ENCODE measurements at regions not wholly inside any gene's neighbourhood (a gene's known extent, or its start where the extent isn't known, plus 50 kb on each side); places are given as distances from the start of the nearest gene placed in this dataset.

GRCh38 chr18:22033085-22033484 lies 136.3 kb upstream of the GATA6 start:
- TF ChIP-seq, protein P1, sequence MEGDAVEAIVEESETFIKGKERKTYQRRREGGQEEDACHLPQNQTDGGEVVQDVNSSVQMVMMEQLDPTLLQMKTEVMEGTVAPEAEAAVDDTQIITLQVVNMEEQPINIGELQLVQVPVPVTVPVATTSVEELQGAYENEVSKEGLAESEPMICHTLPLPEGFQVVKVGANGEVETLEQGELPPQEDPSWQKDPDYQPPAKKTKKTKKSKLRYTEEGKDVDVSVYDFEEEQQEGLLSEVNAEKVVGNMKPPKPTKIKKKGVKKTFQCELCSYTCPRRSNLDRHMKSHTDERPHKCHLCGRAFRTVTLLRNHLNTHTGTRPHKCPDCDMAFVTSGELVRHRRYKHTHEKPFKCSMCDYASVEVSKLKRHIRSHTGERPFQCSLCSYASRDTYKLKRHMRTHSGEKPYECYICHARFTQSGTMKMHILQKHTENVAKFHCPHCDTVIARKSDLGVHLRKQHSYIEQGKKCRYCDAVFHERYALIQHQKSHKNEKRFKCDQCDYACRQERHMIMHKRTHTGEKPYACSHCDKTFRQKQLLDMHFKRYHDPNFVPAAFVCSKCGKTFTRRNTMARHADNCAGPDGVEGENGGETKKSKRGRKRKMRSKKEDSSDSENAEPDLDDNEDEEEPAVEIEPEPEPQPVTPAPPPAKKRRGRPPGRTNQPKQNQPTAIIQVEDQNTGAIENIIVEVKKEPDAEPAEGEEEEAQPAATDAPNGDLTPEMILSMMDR (optimal IDR thresholded peaks at IDR 0.05 in 1 of 3, IDR thresholded peaks at IDR 0.05 in 1 of 3, conservative IDR thresholded peaks at IDR 0.05 in 1 of 3; ENCODE audit: extremely low read depth in 1 of 3, insufficient read depth in 2 of 3, low read length in 3 of 3), result no peak
- no peak for TF ChIP-seq EZH2 (IDR thresholded peaks at IDR 0.05; ENCODE audit: low read length)

Data from keratinocyte (primary cell).